Hematopoietic multipotent progenitor cell treated with erythropoietin and hydrocortisone succinate and interleukin-3 and kit ligand, for 6 days (in vitro differentiated cells): ENCODE measurements at regions not wholly inside any gene's neighbourhood (a gene's known extent, or its start where the extent isn't known, plus 50 kb on each side); places are given as distances from the start of the nearest gene placed in this dataset.
"Not testable (repeated sequence)": the region's sequence is repeated elsewhere in the genome, so short reads cannot be mapped to it uniquely, and the experiment has no call there.

Source experiments
- DNase-seq: peaks from one replicate; pipeline ENCODE4 v3.0.0-alpha.2; 2015

DNA sequence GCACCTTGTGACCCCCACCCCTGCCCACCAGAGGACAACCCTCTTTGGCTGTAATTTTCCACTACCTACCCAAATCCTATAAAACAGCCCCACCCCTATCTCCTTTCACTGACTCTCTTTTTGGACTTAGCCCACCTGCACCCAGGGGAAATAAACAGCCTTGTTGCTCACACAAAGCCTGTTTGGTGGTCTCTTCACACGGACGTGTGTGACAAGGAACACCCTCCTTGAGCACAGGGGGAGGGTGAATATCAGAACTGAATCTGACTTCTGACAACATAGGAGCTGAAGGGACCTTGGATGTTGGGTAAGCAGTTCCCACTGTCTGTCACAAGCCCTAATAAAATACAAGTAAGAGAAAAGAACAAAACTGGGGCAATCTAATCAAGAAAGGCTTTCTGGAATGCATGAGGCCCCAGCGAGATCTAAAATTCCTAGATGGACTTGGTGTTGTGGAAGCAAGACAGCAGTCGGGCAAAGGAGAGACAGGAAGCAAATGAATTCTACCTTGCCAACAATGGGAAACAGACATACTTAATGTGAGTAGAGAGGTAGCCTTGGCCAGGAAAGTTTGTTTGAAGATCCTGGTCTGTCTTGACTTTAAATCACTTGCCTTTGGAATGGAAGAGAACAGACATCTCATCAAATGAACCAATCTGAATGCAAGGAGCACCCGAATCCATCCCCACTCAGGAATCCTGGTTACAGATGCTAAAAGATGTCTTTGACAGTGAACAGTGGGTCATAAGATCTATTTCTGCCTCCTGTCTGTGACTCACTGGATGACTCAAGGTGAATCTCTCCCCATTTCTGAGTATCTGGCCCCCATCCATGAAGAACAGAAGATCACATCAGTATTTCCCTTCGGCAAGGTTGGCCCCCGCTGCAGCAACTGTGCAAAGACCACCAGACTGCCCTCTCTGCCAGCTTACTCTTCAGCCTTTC, 53.3 kb downstream of the OLFML3 start:
- no peak for DNase-seq

DNA sequence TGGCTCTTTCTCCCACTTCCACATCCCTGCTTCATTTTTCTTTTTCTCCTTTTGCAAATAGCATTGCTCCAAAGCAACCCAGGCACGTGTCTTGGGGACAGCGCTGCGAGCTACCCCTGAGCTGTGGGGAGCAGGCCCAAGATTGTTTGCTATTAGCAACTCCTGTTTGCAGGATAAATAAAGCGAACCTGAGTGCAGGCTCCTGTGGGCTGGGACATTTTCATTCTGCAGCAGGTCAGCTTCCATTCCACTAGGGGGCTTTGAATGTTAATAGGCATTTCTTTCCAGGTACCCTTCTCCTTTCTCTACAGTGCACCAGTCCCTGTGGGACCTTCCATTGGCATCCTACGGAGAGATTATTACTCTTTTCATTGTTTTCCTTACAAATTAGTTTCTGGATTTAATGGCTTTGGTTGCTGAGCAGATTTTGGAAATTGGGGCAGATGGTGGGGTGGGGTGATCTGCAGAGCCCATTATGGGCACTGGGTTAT, 54.0 kb downstream of the OLFML3 start:
- DNase-seq: peak; percentile 70

DNA sequence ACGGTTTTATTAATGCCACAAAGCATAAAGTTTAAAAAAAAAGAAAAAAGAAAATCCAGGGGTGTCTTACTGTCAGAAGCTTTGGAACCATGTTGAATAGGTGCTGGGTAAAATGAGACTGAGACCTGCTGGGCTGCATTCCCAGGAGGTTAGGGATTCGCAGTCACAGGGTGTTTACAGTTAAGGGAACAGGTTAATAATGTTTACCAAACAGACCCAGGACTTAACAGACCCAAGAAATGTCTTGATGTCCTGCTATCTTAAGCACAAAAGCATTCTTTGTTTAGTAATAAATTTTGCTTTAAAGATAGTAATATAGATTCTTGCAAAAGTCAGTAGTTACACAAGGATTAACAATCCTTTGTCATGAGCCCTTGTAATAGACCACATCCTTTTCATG, 54.7 kb downstream of the OLFML3 start:
- DNase-seq: peak; percentile 21

DNA sequence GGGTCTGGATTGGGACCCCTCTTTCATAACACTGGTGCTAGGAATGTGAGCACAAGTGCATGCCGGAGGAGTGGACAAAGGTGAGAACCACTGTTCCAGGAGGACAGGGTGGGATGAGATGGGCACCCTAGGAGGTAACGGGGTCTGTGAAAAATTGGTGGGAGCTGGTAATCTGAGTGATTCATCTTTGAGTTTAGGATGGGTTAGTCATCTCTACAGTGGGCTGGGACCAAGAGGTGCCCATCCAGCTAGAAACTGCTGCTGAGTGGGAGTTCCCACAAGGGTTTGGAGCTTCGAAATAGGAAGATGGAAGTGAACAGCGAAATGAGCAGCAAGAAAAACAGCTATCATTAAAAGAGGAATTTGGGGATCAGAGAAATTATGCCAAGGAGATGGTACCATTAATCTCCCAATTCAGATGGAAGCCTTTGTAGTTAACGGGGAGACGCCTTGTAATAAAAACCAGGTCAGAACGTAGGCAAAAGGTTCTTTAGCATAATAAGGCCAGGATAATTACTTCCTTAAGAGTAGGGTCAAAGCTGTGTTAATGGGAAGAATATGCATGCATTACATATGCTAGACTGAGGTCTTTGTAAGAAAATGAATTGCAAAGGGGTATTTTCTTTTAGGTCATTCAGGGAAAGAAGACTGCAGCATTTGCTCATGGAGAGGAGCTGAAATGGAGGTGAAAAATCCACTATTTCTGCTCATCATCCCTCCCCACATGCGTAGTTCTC, 55.5 kb downstream of the OLFML3 start:
- DNase-seq: no peak

DNA sequence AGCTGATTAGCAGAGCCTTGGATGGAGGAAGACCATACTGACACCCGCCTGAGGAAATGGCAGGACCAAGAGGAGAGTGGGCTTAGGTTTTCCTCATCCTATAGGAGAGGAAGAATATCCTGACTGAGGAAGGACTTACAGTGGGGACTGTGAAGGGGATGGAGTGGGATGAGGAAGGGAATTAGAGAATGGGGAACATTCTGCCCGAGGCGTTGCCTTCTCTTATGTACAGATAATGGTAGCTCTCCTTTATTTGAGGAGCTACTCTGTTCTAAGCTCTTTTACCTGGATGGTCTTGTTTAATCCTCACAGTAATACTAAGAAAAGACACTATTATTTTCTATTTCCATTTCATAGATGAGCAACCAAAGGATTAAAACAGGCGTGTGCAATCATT, 56.0 kb downstream of the OLFML3 start:
- DNase-seq: no peak

DNA sequence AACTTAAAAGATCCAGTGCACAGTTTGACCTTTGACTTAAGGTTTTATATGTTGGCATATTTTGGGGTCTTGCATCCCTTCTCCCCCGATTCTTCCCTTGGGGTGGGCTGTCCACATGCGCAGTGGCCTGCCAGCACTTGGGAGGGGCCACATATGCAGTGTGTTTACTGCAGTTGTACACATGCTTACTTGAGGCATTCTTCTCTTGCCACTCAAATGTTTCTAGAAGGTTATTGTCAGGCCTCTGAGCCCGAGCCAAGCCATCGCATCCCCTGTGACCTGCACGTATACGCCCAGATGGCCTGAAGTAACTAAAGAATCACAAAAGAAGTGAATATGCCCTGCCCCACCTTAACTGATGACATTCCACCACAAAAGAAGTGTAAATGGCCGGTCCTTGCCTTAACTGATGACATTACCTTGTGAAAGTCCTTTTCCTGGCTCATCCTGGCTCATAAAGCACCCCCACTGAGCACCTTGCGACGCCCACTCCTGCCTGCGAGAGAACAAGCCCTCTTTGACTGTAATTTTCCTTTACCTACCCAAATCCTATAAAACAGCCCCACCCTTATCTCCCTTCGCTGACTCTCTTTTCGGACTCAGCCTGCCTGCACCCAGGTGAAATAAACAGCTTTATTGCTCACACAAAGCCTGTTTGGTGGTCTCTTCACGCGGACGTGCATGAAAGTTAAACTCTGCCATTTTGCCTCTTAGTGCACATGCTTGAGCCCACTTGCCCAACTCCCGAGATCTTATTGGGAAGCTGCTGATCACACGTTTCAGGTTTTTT, 57.8 kb downstream of the OLFML3 start:
- DNase-seq: not testable (repeated sequence)

GRCh38 chr1:114037631-114037890, 58.3 kb downstream of the OLFML3 start:
- no peak for DNase-seq

DNA sequence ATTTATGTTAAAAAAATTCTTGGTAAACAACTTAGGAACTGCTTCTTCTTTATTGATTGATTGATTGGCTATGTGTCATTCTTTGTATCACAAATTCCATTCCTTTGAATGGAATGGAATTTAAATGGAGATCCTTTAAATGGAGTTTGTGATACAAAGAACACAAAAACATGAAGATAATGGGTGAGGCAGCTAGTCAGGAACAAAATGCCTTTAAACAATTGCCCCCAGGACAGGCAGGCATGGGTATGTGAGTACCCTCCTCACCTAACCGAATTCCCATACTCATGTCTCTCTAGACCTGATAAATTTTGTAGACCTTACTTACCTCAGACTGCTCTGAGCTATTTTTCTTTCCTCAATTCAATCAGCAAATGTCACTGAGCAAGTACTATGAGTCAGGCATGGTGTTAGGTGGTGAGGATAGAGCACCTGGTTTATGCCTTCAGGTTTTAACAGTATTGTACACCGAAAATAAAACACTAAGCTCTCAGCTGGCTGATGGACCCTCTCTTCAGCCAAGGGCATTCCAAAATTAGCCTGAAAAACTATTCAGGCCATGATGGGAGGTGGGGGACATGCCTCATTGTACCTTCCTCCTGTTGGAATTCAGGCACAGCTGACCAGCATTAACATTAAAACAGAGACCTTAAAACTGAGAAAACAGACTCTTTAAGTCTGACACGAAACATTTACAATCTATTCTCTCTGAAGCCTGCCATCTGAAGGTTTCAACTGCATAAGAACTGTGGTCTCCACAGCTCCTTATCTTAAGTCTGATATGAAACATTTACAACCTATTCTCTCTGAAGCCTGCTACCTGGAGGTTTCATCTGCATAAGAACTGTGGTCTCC, 58.9 kb downstream of the OLFML3 start:
- DNase-seq: no peak
